Panc1 (cell line): ENCODE measurements at regions not wholly inside any gene's neighbourhood (a gene's known extent, or its start where the extent isn't known, plus 50 kb on each side); places are given as distances from the start of the nearest gene placed in this dataset.
"Not testable (repeated sequence)": the region's sequence is repeated elsewhere in the genome, so short reads cannot be mapped to it uniquely, and the experiment has no call there.

Experiments used
- CTCF ChIP-seq: fragments of 450-650 bp; IDR thresholded peaks from 2 replicates; pipeline ENCODE4 v1.5.1; 2017; ENCODE audit warnings: mild to moderate bottlenecking
- POLR2AphosphoS5 ChIP-seq: IDR thresholded peaks from 2 replicates; pipeline ENCODE4 v1.6.1; 2012; ENCODE audit warnings: mild to moderate bottlenecking, low read depth, low read length, moderate library complexity
- TCF7L2 ChIP-seq: IDR thresholded peaks from 2 replicates; pipeline ENCODE4 v1.6.1; 2011; ENCODE audit warnings: mild to moderate bottlenecking, low read depth, low read length, inconsistent platforms
- TF ChIP-seq, protein P1 (sequence below), 2 experiments: IDR thresholded peaks; 2 replicates each; pipeline ENCODE4 v1.6.1; 2011 to 2012; ENCODE audit warnings: low read depth in 2 of 2, control low read depth in 1 of 2, low read length in 1 of 2, mild to moderate bottlenecking in 1 of 2, moderate library complexity in 1 of 2; ENCODE audit not compliant: insufficient read depth in 1 of 2

GRCh38 chr6:67879928-67880327 lies 755.2 kb upstream of the ADGRB3 start:
- not testable (repeated sequence) for TF ChIP-seq CTCF, POLR2AphosphoS5, TCF7L2
- TF ChIP-seq, protein P1, sequence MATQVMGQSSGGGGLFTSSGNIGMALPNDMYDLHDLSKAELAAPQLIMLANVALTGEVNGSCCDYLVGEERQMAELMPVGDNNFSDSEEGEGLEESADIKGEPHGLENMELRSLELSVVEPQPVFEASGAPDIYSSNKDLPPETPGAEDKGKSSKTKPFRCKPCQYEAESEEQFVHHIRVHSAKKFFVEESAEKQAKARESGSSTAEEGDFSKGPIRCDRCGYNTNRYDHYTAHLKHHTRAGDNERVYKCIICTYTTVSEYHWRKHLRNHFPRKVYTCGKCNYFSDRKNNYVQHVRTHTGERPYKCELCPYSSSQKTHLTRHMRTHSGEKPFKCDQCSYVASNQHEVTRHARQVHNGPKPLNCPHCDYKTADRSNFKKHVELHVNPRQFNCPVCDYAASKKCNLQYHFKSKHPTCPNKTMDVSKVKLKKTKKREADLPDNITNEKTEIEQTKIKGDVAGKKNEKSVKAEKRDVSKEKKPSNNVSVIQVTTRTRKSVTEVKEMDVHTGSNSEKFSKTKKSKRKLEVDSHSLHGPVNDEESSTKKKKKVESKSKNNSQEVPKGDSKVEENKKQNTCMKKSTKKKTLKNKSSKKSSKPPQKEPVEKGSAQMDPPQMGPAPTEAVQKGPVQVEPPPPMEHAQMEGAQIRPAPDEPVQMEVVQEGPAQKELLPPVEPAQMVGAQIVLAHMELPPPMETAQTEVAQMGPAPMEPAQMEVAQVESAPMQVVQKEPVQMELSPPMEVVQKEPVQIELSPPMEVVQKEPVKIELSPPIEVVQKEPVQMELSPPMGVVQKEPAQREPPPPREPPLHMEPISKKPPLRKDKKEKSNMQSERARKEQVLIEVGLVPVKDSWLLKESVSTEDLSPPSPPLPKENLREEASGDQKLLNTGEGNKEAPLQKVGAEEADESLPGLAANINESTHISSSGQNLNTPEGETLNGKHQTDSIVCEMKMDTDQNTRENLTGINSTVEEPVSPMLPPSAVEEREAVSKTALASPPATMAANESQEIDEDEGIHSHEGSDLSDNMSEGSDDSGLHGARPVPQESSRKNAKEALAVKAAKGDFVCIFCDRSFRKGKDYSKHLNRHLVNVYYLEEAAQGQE (IDR thresholded peaks at IDR 0.05; ENCODE audit: insufficient read depth in 1 of 2, low read depth in 2 of 2, low read length in 1 of 2), result not testable (repeated sequence)
